ENCODE measurements at regions not wholly inside any gene's neighbourhood (a gene's known extent, or its start where the extent isn't known, plus 50 kb on each side); places are given as distances from the start of the nearest gene placed in this dataset.

DNA sequence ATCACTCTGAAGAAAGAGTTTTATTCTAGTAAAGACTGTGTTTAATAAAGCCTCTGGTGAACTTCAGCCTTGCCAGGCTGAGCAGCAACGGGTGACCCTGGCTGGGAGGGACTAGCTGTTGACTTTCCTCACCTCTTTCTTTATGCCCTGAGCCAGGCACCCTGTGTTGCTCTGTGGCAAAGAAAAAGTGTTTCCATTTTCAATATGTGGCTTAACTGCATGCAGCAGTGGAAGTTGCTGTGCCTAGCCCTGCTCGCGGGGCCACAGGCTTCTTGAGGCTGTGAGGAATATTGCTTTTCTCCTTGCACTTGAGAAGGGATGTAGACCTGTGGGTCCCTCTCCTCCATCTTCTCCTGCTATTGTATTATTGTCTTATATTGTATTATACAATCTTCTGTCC is 67.0 kb downstream of the CXCL12 start:
- Histone ChIP-seq H3K36me3 (ENCODE audit: control insufficient read depth in 1 of 2, insufficient read depth in 2 of 2, low read length in 2 of 2) (no peaks in the 10 kb centered on the region), H3K4me3 (replicated peaks in 1 of 2; ENCODE audit: low read depth in 1 of 2, low read length in 2 of 2) (no peak overlapping the region), H3K79me2 (ENCODE audit: insufficient read depth, low read length) (no peaks in the 10 kb centered on the region), H3K27me3 (ENCODE audit: insufficient read depth, low read length) (peaks cover 19% of the 10 kb centered on the region), H3K4me1 (ENCODE audit: control insufficient read depth in 1 of 2, insufficient read depth in 2 of 2, low read length in 2 of 2) (no peaks in the 10 kb centered on the region), H4K20me1 (ENCODE audit: insufficient read depth) (no peaks in the 10 kb centered on the region), H3K4me2 (ENCODE audit: low read length) (no peak overlapping the region), H3K9ac (ENCODE audit: low read length) (no peak overlapping the region), H2AFZ (ENCODE audit: low read depth, low read length, poor library complexity, severe bottlenecking) (no peak overlapping the region), H3K9me2 (ENCODE audit: insufficient read depth) (no peaks in the 10 kb centered on the region), H3K27ac (ENCODE audit: low read depth, low read length) (no peak overlapping the region), H3K9me3 (ENCODE audit: control insufficient read depth in 1 of 2, insufficient read depth in 1 of 2, low read depth in 1 of 2, low read length in 2 of 2) (no peaks in the 10 kb centered on the region)
- intact Hi-C loops (cut with micrococcal nuclease) = loop anchor here (10.0 kb wide), 1 partner anchor 547 kb away; no protein-coding TSS in a partner anchor
- no TSS peak for BruUV-seq (replicated peaks)
- ChIA-PET POLR2A (no interaction called here), RAD21 (ENCODE audit: low non-redundant PET in 1 of 2, low total read pairs in 2 of 2, uncharacterized antibody in 2 of 2, unreplicated experiment in 2 of 2) (no interaction called here), CTCF (no interaction called here)
- TF ChIP-seq FOSL1 (IDR thresholded peaks at IDR 0.05; ENCODE audit: low read depth) = no peak
- TF ChIP-seq EGR1 (IDR thresholded peaks at IDR 0.05; ENCODE audit: low read depth) = no peak
- TF ChIP-seq, protein P1, sequence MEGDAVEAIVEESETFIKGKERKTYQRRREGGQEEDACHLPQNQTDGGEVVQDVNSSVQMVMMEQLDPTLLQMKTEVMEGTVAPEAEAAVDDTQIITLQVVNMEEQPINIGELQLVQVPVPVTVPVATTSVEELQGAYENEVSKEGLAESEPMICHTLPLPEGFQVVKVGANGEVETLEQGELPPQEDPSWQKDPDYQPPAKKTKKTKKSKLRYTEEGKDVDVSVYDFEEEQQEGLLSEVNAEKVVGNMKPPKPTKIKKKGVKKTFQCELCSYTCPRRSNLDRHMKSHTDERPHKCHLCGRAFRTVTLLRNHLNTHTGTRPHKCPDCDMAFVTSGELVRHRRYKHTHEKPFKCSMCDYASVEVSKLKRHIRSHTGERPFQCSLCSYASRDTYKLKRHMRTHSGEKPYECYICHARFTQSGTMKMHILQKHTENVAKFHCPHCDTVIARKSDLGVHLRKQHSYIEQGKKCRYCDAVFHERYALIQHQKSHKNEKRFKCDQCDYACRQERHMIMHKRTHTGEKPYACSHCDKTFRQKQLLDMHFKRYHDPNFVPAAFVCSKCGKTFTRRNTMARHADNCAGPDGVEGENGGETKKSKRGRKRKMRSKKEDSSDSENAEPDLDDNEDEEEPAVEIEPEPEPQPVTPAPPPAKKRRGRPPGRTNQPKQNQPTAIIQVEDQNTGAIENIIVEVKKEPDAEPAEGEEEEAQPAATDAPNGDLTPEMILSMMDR (IDR thresholded peaks at IDR 0.05 in 2 of 3, conservative IDR thresholded peaks at IDR 0.05 in 1 of 3; ENCODE audit: borderline replicate concordance in 1 of 3, insufficient read depth in 1 of 3, low read depth in 2 of 3, low read length in 2 of 3) = no peak
- no peak for TF ChIP-seq CEBPB (IDR thresholded peaks at IDR 0.05; ENCODE audit: low read depth)
- TF ChIP-seq, protein P2, sequence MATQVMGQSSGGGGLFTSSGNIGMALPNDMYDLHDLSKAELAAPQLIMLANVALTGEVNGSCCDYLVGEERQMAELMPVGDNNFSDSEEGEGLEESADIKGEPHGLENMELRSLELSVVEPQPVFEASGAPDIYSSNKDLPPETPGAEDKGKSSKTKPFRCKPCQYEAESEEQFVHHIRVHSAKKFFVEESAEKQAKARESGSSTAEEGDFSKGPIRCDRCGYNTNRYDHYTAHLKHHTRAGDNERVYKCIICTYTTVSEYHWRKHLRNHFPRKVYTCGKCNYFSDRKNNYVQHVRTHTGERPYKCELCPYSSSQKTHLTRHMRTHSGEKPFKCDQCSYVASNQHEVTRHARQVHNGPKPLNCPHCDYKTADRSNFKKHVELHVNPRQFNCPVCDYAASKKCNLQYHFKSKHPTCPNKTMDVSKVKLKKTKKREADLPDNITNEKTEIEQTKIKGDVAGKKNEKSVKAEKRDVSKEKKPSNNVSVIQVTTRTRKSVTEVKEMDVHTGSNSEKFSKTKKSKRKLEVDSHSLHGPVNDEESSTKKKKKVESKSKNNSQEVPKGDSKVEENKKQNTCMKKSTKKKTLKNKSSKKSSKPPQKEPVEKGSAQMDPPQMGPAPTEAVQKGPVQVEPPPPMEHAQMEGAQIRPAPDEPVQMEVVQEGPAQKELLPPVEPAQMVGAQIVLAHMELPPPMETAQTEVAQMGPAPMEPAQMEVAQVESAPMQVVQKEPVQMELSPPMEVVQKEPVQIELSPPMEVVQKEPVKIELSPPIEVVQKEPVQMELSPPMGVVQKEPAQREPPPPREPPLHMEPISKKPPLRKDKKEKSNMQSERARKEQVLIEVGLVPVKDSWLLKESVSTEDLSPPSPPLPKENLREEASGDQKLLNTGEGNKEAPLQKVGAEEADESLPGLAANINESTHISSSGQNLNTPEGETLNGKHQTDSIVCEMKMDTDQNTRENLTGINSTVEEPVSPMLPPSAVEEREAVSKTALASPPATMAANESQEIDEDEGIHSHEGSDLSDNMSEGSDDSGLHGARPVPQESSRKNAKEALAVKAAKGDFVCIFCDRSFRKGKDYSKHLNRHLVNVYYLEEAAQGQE (IDR thresholded peaks at IDR 0.05; ENCODE audit: low read depth) = no peak
- no peak for TF ChIP-seq SIN3A (IDR thresholded peaks at IDR 0.05; ENCODE audit: low read depth)
- TF ChIP-seq, protein P3, sequence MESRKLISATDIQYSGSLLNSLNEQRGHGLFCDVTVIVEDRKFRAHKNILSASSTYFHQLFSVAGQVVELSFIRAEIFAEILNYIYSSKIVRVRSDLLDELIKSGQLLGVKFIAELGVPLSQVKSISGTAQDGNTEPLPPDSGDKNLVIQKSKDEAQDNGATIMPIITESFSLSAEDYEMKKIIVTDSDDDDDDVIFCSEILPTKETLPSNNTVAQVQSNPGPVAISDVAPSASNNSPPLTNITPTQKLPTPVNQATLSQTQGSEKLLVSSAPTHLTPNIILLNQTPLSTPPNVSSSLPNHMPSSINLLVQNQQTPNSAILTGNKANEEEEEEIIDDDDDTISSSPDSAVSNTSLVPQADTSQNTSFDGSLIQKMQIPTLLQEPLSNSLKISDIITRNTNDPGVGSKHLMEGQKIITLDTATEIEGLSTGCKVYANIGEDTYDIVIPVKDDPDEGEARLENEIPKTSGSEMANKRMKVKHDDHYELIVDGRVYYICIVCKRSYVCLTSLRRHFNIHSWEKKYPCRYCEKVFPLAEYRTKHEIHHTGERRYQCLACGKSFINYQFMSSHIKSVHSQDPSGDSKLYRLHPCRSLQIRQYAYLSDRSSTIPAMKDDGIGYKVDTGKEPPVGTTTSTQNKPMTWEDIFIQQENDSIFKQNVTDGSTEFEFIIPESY (IDR thresholded peaks at IDR 0.05; ENCODE audit: extremely low read depth, insufficient replicate concordance, low read length) = no peak
- DNase-seq (ENCODE audit: low read depth, low spot score) (no peak), ATAC-seq (no peak)

All from HCT116 (cell line).